Keratinocyte (primary cell): ENCODE measurements at regions not wholly inside any gene's neighbourhood (a gene's known extent, or its start where the extent isn't known, plus 50 kb on each side); places are given as distances from the start of the nearest gene placed in this dataset.

Experiments
- DNase-seq: peaks from one replicate; pipeline ENCODE4 v3.0.0-alpha.2; 2011; ENCODE audit warnings: low read depth, missing footprints, low spot score
- FAIRE-seq: peaks from 2 replicates; lab custom pipeline; 2011; peaks lifted over from hg19 to GRCh38; lab: Jason Lieb, UNC
- H2AFZ ChIP-seq: 2 replicates; pipeline ENCODE4 v1.6.0; 2012; ENCODE audit warnings: low read length, control low read depth, inconsistent platforms; ENCODE audit not compliant: control insufficient read depth
- H3K27ac ChIP-seq: 2 replicates; pipeline ENCODE4 v1.5.1; 2011; ENCODE audit warnings: low read length; ENCODE audit not compliant: control insufficient read depth, insufficient read depth
- H3K27me3 ChIP-seq: 3 replicates; pipeline ENCODE4 v1.6.0; 2011; ENCODE audit warnings: low read length; ENCODE audit not compliant: control insufficient read depth, insufficient read depth; ENCODE audit errors: extremely low read depth
- H3K36me3 ChIP-seq, 2 experiments: 2 replicates in 1 of 2; 3 replicates in 1 of 2; pipeline ENCODE4 v1.5.1; 2011; ENCODE audit warnings: low read length in 2 of 2, mild to moderate bottlenecking in 1 of 2; ENCODE audit not compliant: control insufficient read depth in 2 of 2, insufficient read depth in 2 of 2; ENCODE audit errors: extremely low read depth in 1 of 2
- H3K4me1 ChIP-seq: 3 replicates; pipeline ENCODE4 v1.5.1; 2011; ENCODE audit warnings: low read length; ENCODE audit not compliant: control insufficient read depth, insufficient read depth; ENCODE audit errors: extremely low read depth
- H3K4me2 ChIP-seq: 3 replicates; pipeline ENCODE4 v1.6.0; 2011; ENCODE audit warnings: low read depth, low read length; ENCODE audit not compliant: control insufficient read depth, insufficient read depth; ENCODE audit errors: extremely low read depth
- H3K4me3 ChIP-seq, 3 experiments: fragments of 200-600 bp in 1 of 3; sonication (generic) in 1 of 3; 2 replicates in 2 of 3; 3 replicates in 1 of 3; pipeline ENCODE4 v1.5.1; 2011 to 2016; ENCODE audit warnings: low read length in 3 of 3, mild to moderate bottlenecking in 3 of 3, control low read depth in 2 of 3, inconsistent platforms in 1 of 3, low read depth in 1 of 3, mixed read lengths in 1 of 3, mixed run types in 1 of 3, moderate library complexity in 1 of 3; ENCODE audit not compliant: control insufficient read depth in 2 of 3, insufficient read depth in 2 of 3; ENCODE audit errors: extremely low read depth in 1 of 3
- H3K79me2 ChIP-seq: 2 replicates; pipeline ENCODE4 v1.6.0; 2012; ENCODE audit warnings: low read length; ENCODE audit not compliant: control insufficient read depth, insufficient read depth
- H3K9ac ChIP-seq: 3 replicates; pipeline ENCODE4 v1.6.0; 2011; ENCODE audit warnings: low read length; ENCODE audit not compliant: control insufficient read depth, insufficient read depth; ENCODE audit errors: extremely low read depth
- H3K9me1 ChIP-seq: 3 replicates; pipeline ENCODE4 v1.6.0; 2011; ENCODE audit warnings: low read length; ENCODE audit not compliant: control insufficient read depth, insufficient read depth; ENCODE audit errors: extremely low read depth
- H3K9me3 ChIP-seq: 2 replicates; pipeline ENCODE4 v1.5.1; 2012; ENCODE audit warnings: low read depth, low read length; ENCODE audit not compliant: control insufficient read depth
- H4K20me1 ChIP-seq: 3 replicates; pipeline ENCODE4 v1.6.0; 2011; ENCODE audit warnings: low read length; ENCODE audit not compliant: control insufficient read depth, insufficient read depth; ENCODE audit errors: extremely low read depth
- CTCF ChIP-seq, 3 experiments: IDR thresholded peaks in 1 of 3; conservative IDR thresholded peaks in 1 of 3; optimal IDR thresholded peaks in 1 of 3; 2 replicates in 2 of 3; 3 replicates in 1 of 3; pipeline versions ENCODE3 to v1.5.1; 2011; ENCODE audit warnings: low read length in 3 of 3, mild to moderate bottlenecking in 3 of 3, moderate library complexity in 2 of 3, control low read depth in 1 of 3, inconsistent platforms in 1 of 3; ENCODE audit not compliant: insufficient read depth in 2 of 3; ENCODE audit errors: extremely low read depth in 1 of 3
- EZH2 ChIP-seq: IDR thresholded peaks from one replicate; pipeline ENCODE4 v1.6.1; 2012; ENCODE audit warnings: inconsistent platforms, mild to moderate bottlenecking, low read length, moderate library complexity
- dilution Hi-C: fragments of 300-500 bp; cut with MboI; formaldehyde crosslinking; loops from one replicate; pipeline ENCODE4 v1.7.0; 2020; ENCODE audit warnings: low sequenced_read_pairs; ENCODE audit not compliant: extremely low pct_ligation_motif_present

- H3K4me1 ChIP-seq: no peaks in the 10 kb centered on the region
- no peak overlapping the region for H3K27ac ChIP-seq
- no peak for FAIRE-seq
- H2AFZ ChIP-seq: no peak overlapping the region
- no peak for DNase-seq
- H3K79me2 ChIP-seq: no peaks in the 10 kb centered on the region
- no peaks in the 10 kb centered on the region for H3K36me3 ChIP-seq
- no peaks in the 10 kb centered on the region for H4K20me1 ChIP-seq
- no peak overlapping the region for H3K4me3 ChIP-seq
- no peak overlapping the region for H3K9ac ChIP-seq
- H3K27me3 ChIP-seq: peaks cover 33% of the 10 kb centered on the region
- no peaks in the 10 kb centered on the region for H3K9me3 ChIP-seq
- H3K4me2 ChIP-seq: no peak overlapping the region
- dilution Hi-C loops: no loop called here
- no peaks in the 10 kb centered on the region for H3K9me1 ChIP-seq
- TF ChIP-seq EZH2: no peak
Observed at GRCh38 chr3:194245975-194246561, 105.1 kb downstream of the CPN2 start.

- H3K9ac ChIP-seq: no peak overlapping the region
- no peak for DNase-seq
- no peaks in the 10 kb centered on the region for H3K36me3 ChIP-seq
- H3K79me2 ChIP-seq: no peaks in the 10 kb centered on the region
- H3K4me2 ChIP-seq: no peak overlapping the region
- no peaks in the 10 kb centered on the region for H3K9me1 ChIP-seq
- H3K9me3 ChIP-seq: no peaks in the 10 kb centered on the region
- no peaks in the 10 kb centered on the region for H3K4me1 ChIP-seq
- H3K27me3 ChIP-seq: peaks cover 41% of the 10 kb centered on the region
- no peak overlapping the region for H3K4me3 ChIP-seq
- no peak for FAIRE-seq
- TF ChIP-seq EZH2 (no peak), CTCF (optimal IDR thresholded peaks at IDR 0.05 in 1 of 3, IDR thresholded peaks at IDR 0.05 in 1 of 3, conservative IDR thresholded peaks at IDR 0.05 in 1 of 3; ENCODE audit: extremely low read depth in 1 of 3, insufficient read depth in 2 of 3, low read length in 3 of 3) (no peak)
- H3K27ac ChIP-seq: no peak overlapping the region
- no peak overlapping the region for H2AFZ ChIP-seq
- dilution Hi-C loops: no loop called here
- H4K20me1 ChIP-seq: no peaks in the 10 kb centered on the region
Observed at GRCh38 chr3:194246709-194247349, 104.3 kb downstream of the CPN2 start.

- H3K4me1 ChIP-seq: no peaks in the 10 kb centered on the region
- H3K79me2 ChIP-seq: no peaks in the 10 kb centered on the region
- peaks cover 44% of the 10 kb centered on the region for H3K27me3 ChIP-seq
- no peak for FAIRE-seq
- H3K4me2 ChIP-seq: no peak overlapping the region
- no peak for DNase-seq
- dilution Hi-C loops: no loop called here
- H3K4me3 ChIP-seq: no peak overlapping the region
- no peak overlapping the region for H3K9ac ChIP-seq
- H3K9me1 ChIP-seq: no peaks in the 10 kb centered on the region
- TF ChIP-seq CTCF (optimal IDR thresholded peaks at IDR 0.05 in 1 of 3, IDR thresholded peaks at IDR 0.05 in 1 of 3, conservative IDR thresholded peaks at IDR 0.05 in 1 of 3; ENCODE audit: extremely low read depth in 1 of 3, insufficient read depth in 2 of 3, low read length in 3 of 3): no peak
- TF ChIP-seq EZH2: no peak
- H3K27ac ChIP-seq: no peak overlapping the region
- H4K20me1 ChIP-seq: no peaks in the 10 kb centered on the region
- no peaks in the 10 kb centered on the region for H3K9me3 ChIP-seq
- no peak overlapping the region for H2AFZ ChIP-seq
- H3K36me3 ChIP-seq: no peaks in the 10 kb centered on the region
Observed at GRCh38 chr3:194247350-194247740, 103.8 kb downstream of the CPN2 start.
